ENCODE measurements at regions not wholly inside any gene's neighbourhood (a gene's known extent, or its start where the extent isn't known, plus 50 kb on each side); places are given as distances from the start of the nearest gene placed in this dataset.

DNA sequence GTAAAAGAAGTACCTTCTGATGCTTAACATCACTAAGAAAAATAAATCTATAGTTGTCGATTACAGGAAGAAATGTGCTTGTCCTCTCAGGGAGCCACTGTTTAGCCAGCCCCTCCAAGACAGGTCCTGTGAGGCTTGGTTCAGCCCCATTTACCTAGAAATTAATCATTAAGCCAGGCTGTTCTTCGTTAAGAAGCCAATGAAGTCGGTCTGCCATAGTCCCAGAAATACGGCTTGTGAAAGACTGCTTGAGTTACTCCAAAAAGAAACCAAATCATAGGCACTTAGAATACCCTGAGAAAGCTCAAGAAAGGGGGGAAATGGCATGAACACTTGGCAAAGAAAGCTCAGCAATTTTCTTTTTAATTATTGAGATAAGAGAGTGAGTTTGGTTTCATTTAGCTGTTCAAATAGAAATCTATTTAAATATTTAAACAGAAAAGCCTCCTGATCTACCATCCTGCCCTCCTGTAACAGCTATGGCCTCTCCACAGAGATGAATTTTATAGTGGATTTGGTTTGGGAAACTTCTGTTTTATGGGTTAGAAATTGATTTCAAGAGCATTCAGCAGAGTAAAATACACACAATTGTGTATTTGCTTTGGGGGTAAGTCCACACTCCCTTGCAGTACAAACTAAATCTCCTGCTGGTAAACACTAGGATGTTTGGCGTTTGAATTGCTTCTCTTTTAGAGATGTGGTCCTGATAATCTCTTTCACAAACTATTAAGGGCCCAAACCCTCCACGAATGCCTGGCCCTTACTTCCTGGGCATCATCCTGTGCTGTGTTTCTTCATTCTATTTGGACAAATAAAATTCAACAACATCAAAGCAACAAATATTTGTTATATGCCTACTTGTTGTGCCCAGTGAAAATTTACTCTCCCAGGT lies 234.4 kb downstream of the SEC23A start:
- no peak overlapping the region for H3K4me3 ChIP-seq (replicated peaks; ENCODE audit: low read depth, low read length)
- no peak for DNase-seq (ENCODE audit: extremely low read depth, insufficient read length)
- H3K27me3 ChIP-seq (replicated peaks; ENCODE audit: control insufficient read depth, insufficient read depth, low read length): no peaks in the 10 kb centered on the region
- H3K36me3 ChIP-seq (ENCODE audit: control insufficient read depth, insufficient read depth, low read length): no peaks in the 10 kb centered on the region
- no peak for TF ChIP-seq CTCF (IDR thresholded peaks at IDR 0.05; ENCODE audit: insufficient read depth, low read length, poor library complexity, severe bottlenecking)

DNA sequence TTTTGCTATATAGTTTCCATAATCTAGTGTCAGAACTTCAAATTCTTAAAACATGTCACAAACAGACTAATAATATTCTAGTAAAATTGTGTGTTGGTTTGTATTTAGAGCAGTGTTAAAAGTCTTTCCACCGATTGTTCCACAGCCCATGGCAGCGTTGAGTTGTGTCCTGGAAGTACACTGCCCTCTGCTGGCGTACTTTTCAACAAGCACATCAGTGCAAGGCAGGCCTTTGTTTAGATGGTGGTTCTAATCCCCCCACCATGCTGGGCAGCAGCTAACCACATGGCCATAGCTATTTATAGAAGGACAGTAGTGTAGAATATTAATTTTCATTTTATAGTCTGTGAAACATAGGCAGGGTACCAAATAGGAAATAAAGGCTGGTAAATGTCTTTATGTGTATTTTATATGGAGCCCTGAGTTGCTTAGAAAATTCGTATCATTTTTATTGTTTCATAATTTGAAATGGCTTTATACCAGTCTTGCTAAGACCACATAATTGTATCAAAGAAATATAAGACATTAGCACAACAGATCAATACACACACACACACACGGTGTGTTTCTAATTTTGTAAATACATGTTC lies 235.4 kb downstream of the SEC23A start:
- no peaks in the 10 kb centered on the region for H3K36me3 ChIP-seq (ENCODE audit: control insufficient read depth, insufficient read depth, low read length)
- peak; percentile 88 for TF ChIP-seq CTCF (IDR thresholded peaks at IDR 0.05; ENCODE audit: insufficient read depth, low read length, poor library complexity, severe bottlenecking)
- no peak for DNase-seq (ENCODE audit: extremely low read depth, insufficient read length)

GRCh38 chr14:38866461-38866860 lies 236.6 kb downstream of the SEC23A start:
- DNase-seq (ENCODE audit: extremely low read depth, insufficient read length): no peak
- TF ChIP-seq CTCF (IDR thresholded peaks at IDR 0.05; ENCODE audit: insufficient read depth, low read length, poor library complexity, severe bottlenecking): no peak
- no peaks in the 10 kb centered on the region for H3K36me3 ChIP-seq (ENCODE audit: control insufficient read depth, insufficient read depth, low read length)
- H3K27me3 ChIP-seq (replicated peaks; ENCODE audit: control insufficient read depth, insufficient read depth, low read length): no peaks in the 10 kb centered on the region
- H3K4me3 ChIP-seq (replicated peaks; ENCODE audit: low read depth, low read length): no peak overlapping the region

More for the DNA sequence above, 235.4 kb downstream of the SEC23A start:
- H3K27me3 ChIP-seq (replicated peaks; ENCODE audit: control insufficient read depth, insufficient read depth, low read length): no peaks in the 10 kb centered on the region
- no peak overlapping the region for H3K4me3 ChIP-seq (replicated peaks; ENCODE audit: low read depth, low read length)

- Histone ChIP-seq H3K36me3 (ENCODE audit: control insufficient read depth, insufficient read depth, low read length) (no peaks in the 10 kb centered on the region), H3K4me3 (replicated peaks; ENCODE audit: low read depth, low read length) (no peak overlapping the region), H3K27me3 (replicated peaks; ENCODE audit: control insufficient read depth, insufficient read depth, low read length) (no peaks in the 10 kb centered on the region)
- no peak for TF ChIP-seq CTCF (IDR thresholded peaks at IDR 0.05; ENCODE audit: insufficient read depth, low read length, poor library complexity, severe bottlenecking)
- no peak for DNase-seq (ENCODE audit: extremely low read depth, insufficient read length)
These were observed 240.7 kb downstream of the SEC23A start for GRCh38 chr14:38862366-38862765.

DNA sequence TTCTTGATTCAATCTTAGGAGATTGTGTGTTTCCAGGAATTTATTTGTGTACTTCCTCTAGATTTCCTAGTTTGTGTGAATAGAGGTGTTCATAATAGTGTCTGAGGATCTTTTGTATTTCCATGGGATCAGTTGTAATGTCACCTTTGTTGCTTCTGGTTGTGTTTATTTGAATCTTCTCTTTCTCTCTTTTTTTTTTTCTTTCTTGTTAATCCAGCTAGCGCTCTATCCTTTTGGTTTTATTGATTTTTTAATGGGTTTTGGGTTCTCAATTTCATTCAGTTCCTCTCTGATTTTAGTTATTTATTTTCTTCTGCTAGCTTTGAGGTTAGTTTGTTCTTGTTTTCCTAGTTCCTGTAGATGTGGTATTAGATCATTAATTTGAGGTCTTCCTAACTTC lies 242.5 kb downstream of the SEC23A start:
- no peaks in the 10 kb centered on the region for H3K36me3 ChIP-seq (ENCODE audit: control insufficient read depth, insufficient read depth, low read length)
- H3K4me3 ChIP-seq (replicated peaks; ENCODE audit: low read depth, low read length): no peak overlapping the region
- no peak for TF ChIP-seq CTCF (IDR thresholded peaks at IDR 0.05; ENCODE audit: insufficient read depth, low read length, poor library complexity, severe bottlenecking)
- H3K27me3 ChIP-seq (replicated peaks; ENCODE audit: control insufficient read depth, insufficient read depth, low read length): no peaks in the 10 kb centered on the region
- DNase-seq (ENCODE audit: extremely low read depth, insufficient read length): no peak

All from GM06990 (cell line).